ENCODE measurements at regions not wholly inside any gene's neighbourhood (a gene's known extent, or its start where the extent isn't known, plus 50 kb on each side); places are given as distances from the start of the nearest gene placed in this dataset.

GRCh38 chr11:109869536-109869935 lies 223.7 kb upstream of the ZC3H12C start:
- intact Hi-C loops (cut with DNase I): no loop called here
- no peaks in the 10 kb centered on the region for H3K27me3 ChIP-seq
- H3K36me3 ChIP-seq: no peaks in the 10 kb centered on the region
- H3K27ac ChIP-seq: no peak overlapping the region
- H3K4me3 ChIP-seq: no peak overlapping the region
- H3K4me1 ChIP-seq: no peaks in the 10 kb centered on the region
- DNase-seq (ENCODE audit: extremely low spot score in 2 of 2): no peak
- no peaks in the 10 kb centered on the region for H3K9me3 ChIP-seq
- no peak for TF ChIP-seq POLR2A (IDR thresholded peaks at IDR 0.05)

GRCh38 chr11:109870297-109870696 lies 222.9 kb upstream of the ZC3H12C start:
- no peaks in the 10 kb centered on the region for H3K36me3 ChIP-seq
- no peak overlapping the region for H3K27ac ChIP-seq
- no peaks in the 10 kb centered on the region for H3K9me3 ChIP-seq
- intact Hi-C loops (cut with DNase I): no loop called here
- TF ChIP-seq CTCF (IDR thresholded peaks at IDR 0.05): no peak
- TF ChIP-seq POLR2A (IDR thresholded peaks at IDR 0.05): no peak
- TF ChIP-seq POLR2AphosphoS5 (IDR thresholded peaks at IDR 0.05; ENCODE audit: insufficient read depth in 1 of 2, low read depth in 1 of 2): no peak
- no peaks in the 10 kb centered on the region for H3K4me1 ChIP-seq
- no peak for DNase-seq (ENCODE audit: extremely low spot score in 2 of 2)
- no peaks in the 10 kb centered on the region for H3K27me3 ChIP-seq
- no peak overlapping the region for H3K4me3 ChIP-seq

GRCh38 chr11:109877043-109877442 lies 216.1 kb upstream of the ZC3H12C start:
- intact Hi-C loops (cut with DNase I): no loop called here
- Histone ChIP-seq H3K36me3 (no peaks in the 10 kb centered on the region), H3K27ac (no peak overlapping the region), H3K9me3 (no peaks in the 10 kb centered on the region), H3K4me3 (no peak overlapping the region), H3K27me3 (no peaks in the 10 kb centered on the region), H3K4me1 (no peaks in the 10 kb centered on the region)
- DNase-seq (ENCODE audit: extremely low spot score in 2 of 2): no peak
- TF ChIP-seq CTCF (IDR thresholded peaks at IDR 0.05) (no peak), POLR2A (IDR thresholded peaks at IDR 0.05) (no peak), POLR2AphosphoS5 (IDR thresholded peaks at IDR 0.05; ENCODE audit: insufficient read depth in 1 of 2, low read depth in 1 of 2) (no peak)

GRCh38 chr11:109884501-109884900 lies 208.7 kb upstream of the ZC3H12C start:
- Histone ChIP-seq H3K9me3 (no peaks in the 10 kb centered on the region), H3K27me3 (no peaks in the 10 kb centered on the region), H3K4me3 (no peak overlapping the region), H3K4me1 (no peaks in the 10 kb centered on the region), H3K36me3 (no peaks in the 10 kb centered on the region), H3K27ac (no peak overlapping the region)
- intact Hi-C loops (cut with DNase I): no loop called here
- TF ChIP-seq CTCF (IDR thresholded peaks at IDR 0.05) (no peak), POLR2AphosphoS5 (IDR thresholded peaks at IDR 0.05; ENCODE audit: insufficient read depth in 1 of 2, low read depth in 1 of 2) (no peak), POLR2A (IDR thresholded peaks at IDR 0.05) (no peak)
- DNase-seq (ENCODE audit: extremely low spot score in 2 of 2): no peak

DNA sequence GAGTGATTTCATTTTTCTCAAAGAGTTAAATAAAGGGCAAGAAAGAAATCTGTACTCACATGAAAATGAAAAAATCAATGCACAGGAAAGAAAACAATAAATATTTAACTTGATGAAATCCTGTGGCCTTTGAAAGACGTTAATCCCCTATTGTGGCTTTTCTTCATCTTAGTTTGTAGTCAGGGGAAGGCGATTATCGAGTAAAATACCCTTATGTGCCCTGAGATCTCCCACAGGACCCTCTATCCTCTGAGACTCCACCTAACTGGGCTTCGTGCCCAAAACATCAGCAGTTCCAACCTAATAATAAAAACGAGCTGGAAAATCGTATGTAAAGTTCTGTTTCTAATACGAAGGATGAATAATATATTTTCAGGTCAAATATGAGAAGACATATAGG lies 208.2 kb upstream of the ZC3H12C start:
- H3K27ac ChIP-seq: no peak overlapping the region
- no peaks in the 10 kb centered on the region for H3K27me3 ChIP-seq
- no peaks in the 10 kb centered on the region for H3K4me1 ChIP-seq
- intact Hi-C loops (cut with DNase I): no loop called here
- no peaks in the 10 kb centered on the region for H3K9me3 ChIP-seq
- no peaks in the 10 kb centered on the region for H3K36me3 ChIP-seq
- no peak overlapping the region for H3K4me3 ChIP-seq
- no peak for DNase-seq (ENCODE audit: extremely low spot score in 2 of 2)
- no peak for TF ChIP-seq POLR2A (IDR thresholded peaks at IDR 0.05)

DNA sequence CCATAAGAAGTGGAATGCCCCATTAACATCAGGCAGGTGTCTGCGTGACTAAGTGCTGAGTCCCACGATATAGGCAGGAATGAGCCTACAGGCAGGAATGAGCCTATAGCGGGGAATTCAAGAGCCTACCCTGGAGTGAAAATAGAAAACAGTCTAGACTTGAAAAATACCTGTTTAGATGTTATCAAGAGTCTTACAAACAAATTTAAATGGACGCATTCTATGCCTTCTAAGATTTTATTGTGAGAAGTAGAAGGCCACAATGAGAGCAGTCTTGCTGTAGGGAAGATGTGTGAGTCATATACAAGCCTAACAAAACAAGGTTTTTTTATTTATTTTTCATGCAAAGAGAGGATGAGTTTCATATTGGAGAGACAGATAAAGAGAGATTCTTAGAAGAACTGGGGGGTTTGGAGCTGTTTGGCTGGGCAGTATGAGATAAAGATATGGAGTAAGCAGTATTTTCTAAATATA lies 200.8 kb upstream of the ZC3H12C start:
- TF ChIP-seq POLR2A (IDR thresholded peaks at IDR 0.05) (no peak), CTCF (IDR thresholded peaks at IDR 0.05) (no peak), POLR2AphosphoS5 (IDR thresholded peaks at IDR 0.05; ENCODE audit: insufficient read depth in 1 of 2, low read depth in 1 of 2) (no peak)
- Histone ChIP-seq H3K4me3 (no peak overlapping the region), H3K27ac (no peak overlapping the region), H3K4me1 (no peaks in the 10 kb centered on the region), H3K36me3 (no peaks in the 10 kb centered on the region), H3K27me3 (no peaks in the 10 kb centered on the region), H3K9me3 (no peaks in the 10 kb centered on the region)
- intact Hi-C loops (cut with DNase I): no loop called here
- no peak for DNase-seq (ENCODE audit: extremely low spot score in 2 of 2)
